ENCODE measurements at regions not wholly inside any gene's neighbourhood (a gene's known extent, or its start where the extent isn't known, plus 50 kb on each side); places are given as distances from the start of the nearest gene placed in this dataset.
"Not testable (repeated sequence)": the region's sequence is repeated elsewhere in the genome, so short reads cannot be mapped to it uniquely, and the experiment has no call there.

DNA sequence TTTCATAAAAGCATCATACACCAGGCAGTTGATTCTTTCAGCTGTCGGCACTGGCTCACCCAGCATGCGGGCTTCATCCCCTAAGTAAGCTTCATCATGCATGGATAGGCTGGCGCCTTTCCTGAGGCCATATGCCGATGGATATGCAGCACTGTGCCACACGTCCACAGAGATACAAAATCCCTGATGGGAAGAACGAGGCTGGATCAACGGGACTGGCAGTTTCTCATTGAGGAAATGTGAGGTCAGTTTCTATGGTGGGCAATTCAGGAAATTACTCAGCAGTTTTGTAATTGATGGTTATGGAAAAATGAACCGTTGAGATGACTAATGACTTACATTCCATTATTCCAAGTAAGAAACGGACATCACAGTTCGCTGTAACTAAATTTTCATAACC lies 453.8 kb downstream of the TMEM121 start:
- POLR2A ChIA-PET: no interaction called here

DNA sequence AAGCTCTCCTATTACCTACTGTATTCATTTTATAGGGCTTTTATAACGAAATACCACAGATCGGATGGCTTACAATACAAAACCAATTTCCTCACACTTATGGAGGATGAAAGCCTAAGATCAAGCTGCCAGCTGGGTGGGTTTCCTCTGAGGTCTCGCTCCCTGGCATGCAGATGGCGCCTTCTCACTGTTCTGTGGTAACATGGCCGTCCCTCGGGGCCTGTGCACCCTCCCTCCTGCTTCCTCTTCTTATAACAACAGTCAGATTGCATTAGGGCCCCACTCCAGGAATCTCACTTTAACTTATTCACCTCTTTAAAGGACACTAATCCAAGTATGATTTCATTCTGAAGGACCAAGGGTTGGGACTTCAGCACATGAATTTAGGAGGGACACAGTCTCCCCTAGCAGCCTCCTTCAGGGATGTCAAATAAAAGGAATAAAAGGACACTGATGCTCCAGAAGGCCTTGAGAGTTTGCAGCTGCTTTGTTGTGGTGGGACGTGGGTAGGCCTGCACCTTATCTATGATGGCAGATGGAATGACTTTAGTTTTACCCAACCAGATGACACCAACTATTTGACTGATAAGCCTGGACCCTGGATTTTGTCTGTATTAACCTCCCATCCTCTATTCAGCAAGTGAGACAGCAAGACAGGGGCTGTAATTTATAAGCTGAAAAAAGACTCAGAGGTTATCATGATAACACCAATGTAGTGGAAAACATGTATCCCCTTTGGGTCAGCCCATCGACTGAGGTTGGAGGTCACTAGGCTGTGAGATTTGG lies 455.3 kb downstream of the TMEM121 start:
- H3K4me1 ChIP-seq (ENCODE audit: control insufficient read depth, extremely low read depth, insufficient read depth, low read length); H3K79me2 ChIP-seq (ENCODE audit: control insufficient read depth, insufficient read depth, low read length); dilution Hi-C loops (cut with MboI; ENCODE audit: extremely low pct_ligation_motif_present, low sequenced_read_pairs); H2AFZ ChIP-seq (ENCODE audit: low read depth, low read length); intact Hi-C loops (cut with micrococcal nuclease); H3K9ac ChIP-seq (replicated peaks; ENCODE audit: extremely low read depth, insufficient read depth, low read length); H3K27ac ChIP-seq (ENCODE audit: insufficient read depth, low read depth, low read length); FAIRE-seq; H3K9me1 ChIP-seq (replicated peaks; ENCODE audit: control insufficient read depth, extremely low read depth, insufficient read depth, low read length); H3K27me3 ChIP-seq (ENCODE audit: control insufficient read depth in 2 of 2, insufficient read depth in 2 of 2, low read length in 2 of 2); H3K36me3 ChIP-seq (ENCODE audit: control insufficient read depth in 2 of 2, extremely low read depth in 1 of 2, insufficient read depth in 2 of 2, low read length in 2 of 2); H4K20me1 ChIP-seq (replicated peaks; ENCODE audit: control insufficient read depth, extremely low read depth, insufficient read depth, low read length); POLR2A ChIA-PET; BruUV-seq (replicated peaks); CTCF ChIA-PET; H3K9me3 ChIP-seq (replicated peaks; ENCODE audit: control insufficient read depth, insufficient read depth, low read length); H3K4me3 ChIP-seq (replicated peaks in 1 of 3; ENCODE audit: insufficient read depth in 1 of 3, low read depth in 1 of 3, low read length in 3 of 3); DNase-seq (ENCODE audit: low read depth, low spot score); H3K4me2 ChIP-seq (ENCODE audit: insufficient read depth, low read length): not testable (repeated sequence)

More for the DNA sequence above, 453.8 kb downstream of the TMEM121 start:
- Histone ChIP-seq H3K4me2 (ENCODE audit: insufficient read depth, low read length) (no peak overlapping the region), H3K4me3 (replicated peaks in 1 of 3; ENCODE audit: insufficient read depth in 1 of 3, low read depth in 1 of 3, low read length in 3 of 3) (no peak overlapping the region), H3K27me3 (ENCODE audit: control insufficient read depth in 2 of 2, insufficient read depth in 2 of 2, low read length in 2 of 2) (no peaks in the 10 kb centered on the region), H3K9me1 (replicated peaks; ENCODE audit: control insufficient read depth, extremely low read depth, insufficient read depth, low read length) (no peaks in the 10 kb centered on the region), H3K4me1 (ENCODE audit: control insufficient read depth, extremely low read depth, insufficient read depth, low read length) (no peaks in the 10 kb centered on the region), H3K9me3 (replicated peaks; ENCODE audit: control insufficient read depth, insufficient read depth, low read length) (peaks cover 4% of the 10 kb centered on the region), H3K27ac (ENCODE audit: insufficient read depth, low read depth, low read length) (no peak overlapping the region), H4K20me1 (replicated peaks; ENCODE audit: control insufficient read depth, extremely low read depth, insufficient read depth, low read length) (no peaks in the 10 kb centered on the region), H2AFZ (ENCODE audit: low read depth, low read length) (no peak overlapping the region), H3K36me3 (ENCODE audit: control insufficient read depth in 2 of 2, extremely low read depth in 1 of 2, insufficient read depth in 2 of 2, low read length in 2 of 2) (no peaks in the 10 kb centered on the region), H3K79me2 (ENCODE audit: control insufficient read depth, insufficient read depth, low read length) (no peaks in the 10 kb centered on the region), H3K9ac (replicated peaks; ENCODE audit: extremely low read depth, insufficient read depth, low read length) (no peak overlapping the region)
- no TSS peak for BruUV-seq (replicated peaks)
- dilution Hi-C loops (cut with MboI; ENCODE audit: extremely low pct_ligation_motif_present, low sequenced_read_pairs) (no loop called here), intact Hi-C loops (cut with micrococcal nuclease) (no loop called here)
- CTCF ChIA-PET: no interaction called here
- TF ChIP-seq MYC (IDR thresholded peaks at IDR 0.05; ENCODE audit: low read depth, low read length): no peak
- TF ChIP-seq POLR2AphosphoS5 (IDR thresholded peaks at IDR 0.05; ENCODE audit: insufficient read depth, low read depth, low read length): no peak
- no peak for TF ChIP-seq POLR2A (IDR thresholded peaks at IDR 0.05; ENCODE audit: low read depth, low read length)
- TF ChIP-seq GATA2 (IDR thresholded peaks at IDR 0.05; ENCODE audit: insufficient read depth, insufficient read length, low read depth, low read length): no peak
- TF ChIP-seq, protein P1, sequence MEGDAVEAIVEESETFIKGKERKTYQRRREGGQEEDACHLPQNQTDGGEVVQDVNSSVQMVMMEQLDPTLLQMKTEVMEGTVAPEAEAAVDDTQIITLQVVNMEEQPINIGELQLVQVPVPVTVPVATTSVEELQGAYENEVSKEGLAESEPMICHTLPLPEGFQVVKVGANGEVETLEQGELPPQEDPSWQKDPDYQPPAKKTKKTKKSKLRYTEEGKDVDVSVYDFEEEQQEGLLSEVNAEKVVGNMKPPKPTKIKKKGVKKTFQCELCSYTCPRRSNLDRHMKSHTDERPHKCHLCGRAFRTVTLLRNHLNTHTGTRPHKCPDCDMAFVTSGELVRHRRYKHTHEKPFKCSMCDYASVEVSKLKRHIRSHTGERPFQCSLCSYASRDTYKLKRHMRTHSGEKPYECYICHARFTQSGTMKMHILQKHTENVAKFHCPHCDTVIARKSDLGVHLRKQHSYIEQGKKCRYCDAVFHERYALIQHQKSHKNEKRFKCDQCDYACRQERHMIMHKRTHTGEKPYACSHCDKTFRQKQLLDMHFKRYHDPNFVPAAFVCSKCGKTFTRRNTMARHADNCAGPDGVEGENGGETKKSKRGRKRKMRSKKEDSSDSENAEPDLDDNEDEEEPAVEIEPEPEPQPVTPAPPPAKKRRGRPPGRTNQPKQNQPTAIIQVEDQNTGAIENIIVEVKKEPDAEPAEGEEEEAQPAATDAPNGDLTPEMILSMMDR (IDR thresholded peaks at IDR 0.05; ENCODE audit: extremely low read depth in 1 of 2, insufficient read depth in 1 of 2, low read depth in 1 of 2, low read length in 2 of 2): no peak
- TF ChIP-seq JUN (IDR thresholded peaks at IDR 0.05; ENCODE audit: borderline replicate concordance, insufficient read depth, insufficient read length, low read depth): no peak
- TF ChIP-seq, protein P2, sequence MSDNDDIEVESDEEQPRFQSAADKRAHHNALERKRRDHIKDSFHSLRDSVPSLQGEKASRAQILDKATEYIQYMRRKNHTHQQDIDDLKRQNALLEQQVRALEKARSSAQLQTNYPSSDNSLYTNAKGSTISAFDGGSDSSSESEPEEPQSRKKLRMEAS (IDR thresholded peaks at IDR 0.05; ENCODE audit: insufficient read depth, insufficient read length): no peak
- no peak for TF ChIP-seq FOS (IDR thresholded peaks at IDR 0.05; ENCODE audit: borderline replicate concordance, insufficient read depth, low read length)
- TF ChIP-seq EZH2 (IDR thresholded peaks at IDR 0.05; ENCODE audit: borderline replicate concordance, low read depth, low read length, severe bottlenecking): no peak
- FAIRE-seq (no peak), DNase-seq (ENCODE audit: low read depth, low spot score) (no peak)

Measured in endothelial cell of umbilical vein (primary cell).